Panc1 (cell line): ENCODE measurements at regions not wholly inside any gene's neighbourhood (a gene's known extent, or its start where the extent isn't known, plus 50 kb on each side); places are given as distances from the start of the nearest gene placed in this dataset.

ENCODE experiments used
- ATAC-seq: fragments of 200-7000 bp; cut with Tn5 transposase; 2 replicates; pipeline ENCODE4 v1.9.1; 2020; ENCODE audit warnings: mild to moderate bottlenecking, moderate library complexity
- BruUV-seq: library from RNA; stranded (reverse); fragments of 400-500 nt; replicated peaks from 2 replicates; lab custom pipeline; 2021; lab: Mats Ljungman, UMichigan
- CTCF ChIA-PET: fragments of 300-600 bp; sonication (Branson Sonifier 250); formaldehyde crosslinking; loops from one replicate; lab custom pipeline; 2022; ENCODE audit warnings: antibody characterized with exemption; lab: Charles Lee
- POLR2A ChIA-PET: fragments of 300-600 bp; sonication (Branson Sonifier 250); formaldehyde crosslinking; loops from one replicate; lab custom pipeline; 2022; ENCODE audit warnings: antibody characterized with exemption; lab: Charles Lee
- DNase-seq: peaks from one replicate; pipeline ENCODE4 v3.0.0-alpha.2; 2010; ENCODE audit warnings: low read depth, low spot score
- H3K27ac ChIP-seq: 2 replicates; pipeline ENCODE4 v1.5.1; 2011; ENCODE audit warnings: mild to moderate bottlenecking, low read length, inconsistent platforms
- H3K27me3 ChIP-seq: fragments of 200-500 bp; sonication (Bioruptor generic); 2 replicates; pipeline ENCODE4 v1.6.0; 2014; ENCODE audit warnings: low read length, inconsistent platforms; ENCODE audit not compliant: control insufficient read depth, insufficient read depth
- H3K36me3 ChIP-seq: fragments of 200-500 bp; sonication (Bioruptor generic); 2 replicates; pipeline ENCODE4 v1.5.1; 2014; ENCODE audit warnings: inconsistent platforms, mild to moderate bottlenecking, low read length, moderate library complexity; ENCODE audit not compliant: control insufficient read depth, insufficient read depth
- H3K4me1 ChIP-seq: 2 replicates; pipeline ENCODE4 v1.5.1; 2011; ENCODE audit warnings: inconsistent platforms, mild to moderate bottlenecking, low read length, moderate library complexity; ENCODE audit not compliant: control insufficient read depth, insufficient read depth
- H3K4me3 ChIP-seq, 2 experiments: 2 replicates each; pipeline ENCODE4 v1.5.1; 2011 to 2012; ENCODE audit warnings: low read depth in 2 of 2, low read length in 2 of 2, mild to moderate bottlenecking in 2 of 2, inconsistent platforms in 1 of 2, moderate library complexity in 1 of 2
- H3K9me3 ChIP-seq: fragments of 200-500 bp; sonication (Bioruptor generic); 2 replicates; pipeline ENCODE4 v1.5.1; 2014; ENCODE audit warnings: low read depth, mild to moderate bottlenecking, inconsistent platforms, low read length, moderate library complexity; ENCODE audit not compliant: control insufficient read depth, insufficient read depth
- CTCF ChIP-seq: fragments of 450-650 bp; IDR thresholded peaks from 2 replicates; pipeline ENCODE4 v1.5.1; 2017; ENCODE audit warnings: mild to moderate bottlenecking
- POLR2AphosphoS5 ChIP-seq: IDR thresholded peaks from 2 replicates; pipeline ENCODE4 v1.6.1; 2012; ENCODE audit warnings: mild to moderate bottlenecking, low read depth, low read length, moderate library complexity
- REST ChIP-seq, 2 experiments: IDR thresholded peaks; 2 replicates each; pipeline ENCODE4 v1.6.1; 2011 to 2012; ENCODE audit warnings: low read depth in 2 of 2, control low read depth in 1 of 2, low read length in 1 of 2, mild to moderate bottlenecking in 1 of 2, moderate library complexity in 1 of 2; ENCODE audit not compliant: insufficient read depth in 1 of 2
- SIN3A ChIP-seq: IDR thresholded peaks from 2 replicates; pipeline ENCODE4 v1.6.1; 2012; ENCODE audit warnings: low read depth, mild to moderate bottlenecking, low read length, moderate library complexity, borderline replicate concordance; ENCODE audit not compliant: insufficient read depth
- TCF7L2 ChIP-seq: IDR thresholded peaks from 2 replicates; pipeline ENCODE4 v1.6.1; 2011; ENCODE audit warnings: mild to moderate bottlenecking, low read depth, low read length, inconsistent platforms
- in situ Hi-C: cut with HindIII; loops from 2 replicates; pipeline ENCODE4 v1.10.0; 2016; ENCODE audit warnings: low sequenced_read_pairs, low pct_unique_long_range_greater_than_20kb
- intact Hi-C: fragments of 100-400 bp; cut with micrococcal nuclease; formaldehyde crosslinking; loops from one replicate; pipeline ENCODE4 v1.10.0; 2022; ENCODE audit not compliant: unreplicated experiment

- H3K4me1 ChIP-seq: no peaks in the 10 kb centered on the region
- no peak for TF ChIP-seq CTCF
- no peak for TF ChIP-seq TCF7L2
- no peak for TF ChIP-seq POLR2AphosphoS5
- no peak for TF ChIP-seq SIN3A
- no peak for TF ChIP-seq REST (IDR thresholded peaks at IDR 0.05; ENCODE audit: insufficient read depth in 1 of 2, low read depth in 2 of 2, low read length in 1 of 2)
- intact Hi-C loops: no loop called here
- H3K36me3 ChIP-seq: no peaks in the 10 kb centered on the region; the same call in 1 of the 2 replicates
- H3K4me3 ChIP-seq: peak overlapping the region; percentile 35 to 45
- in situ Hi-C loops: no loop called here
- ChIA-PET POLR2A (no interaction called here), CTCF (no interaction called here)
- no peak for DNase-seq
- no peaks in the 10 kb centered on the region for H3K9me3 ChIP-seq
- peaks cover 32% of the 10 kb centered on the region for H3K27me3 ChIP-seq
- no TSS peak for BruUV-seq
- ATAC-seq: peak; percentile 60
- H3K27ac ChIP-seq: peak overlapping the region; percentile 44; the same call in 1 of the 2 replicates
Measured at GRCh38 chr12:34363050-34363673, 340.9 kb downstream of the ALG10 start.

GRCh38 chr12:34368079-34368478 is 345.8 kb downstream of the ALG10 start:
- ATAC-seq (no peak), DNase-seq (no peak)
- POLR2A ChIA-PET: no interaction called here
- no peak overlapping the region for H3K27ac ChIP-seq
- peaks cover 39% of the 10 kb centered on the region for H3K27me3 ChIP-seq
- H3K36me3 ChIP-seq: no peaks in the 10 kb centered on the region; the same call in none of the 2 replicates
- TF ChIP-seq CTCF (no peak), REST (IDR thresholded peaks at IDR 0.05; ENCODE audit: insufficient read depth in 1 of 2, low read depth in 2 of 2, low read length in 1 of 2) (no peak), TCF7L2 (no peak), POLR2AphosphoS5 (no peak), SIN3A (no peak)
- no peak overlapping the region for H3K4me3 ChIP-seq
- in situ Hi-C loops: no loop called here
- H3K9me3 ChIP-seq: no peaks in the 10 kb centered on the region
- CTCF ChIA-PET: no interaction called here
- no TSS peak for BruUV-seq
- intact Hi-C loops: no loop called here
- H3K4me1 ChIP-seq: peaks cover 4% of the 10 kb centered on the region; the same call in 1 of the 2 replicates
